Fibroblast of skin of right quadriceps (primary cell): ENCODE measurements at regions not wholly inside any gene's neighbourhood (a gene's known extent, or its start where the extent isn't known, plus 50 kb on each side); places are given as distances from the start of the nearest gene placed in this dataset.
A peak's percentile ranks its signal among the peaks of the same experiment; 100 is the strongest.
"Not testable (repeated sequence)": the region's sequence is repeated elsewhere in the genome, so short reads cannot be mapped to it uniquely, and the experiment has no call there.

Source experiments
- DNase-seq: peaks from one replicate; pipeline ENCODE4 v3.0.0-alpha.2; 2013

DNA sequence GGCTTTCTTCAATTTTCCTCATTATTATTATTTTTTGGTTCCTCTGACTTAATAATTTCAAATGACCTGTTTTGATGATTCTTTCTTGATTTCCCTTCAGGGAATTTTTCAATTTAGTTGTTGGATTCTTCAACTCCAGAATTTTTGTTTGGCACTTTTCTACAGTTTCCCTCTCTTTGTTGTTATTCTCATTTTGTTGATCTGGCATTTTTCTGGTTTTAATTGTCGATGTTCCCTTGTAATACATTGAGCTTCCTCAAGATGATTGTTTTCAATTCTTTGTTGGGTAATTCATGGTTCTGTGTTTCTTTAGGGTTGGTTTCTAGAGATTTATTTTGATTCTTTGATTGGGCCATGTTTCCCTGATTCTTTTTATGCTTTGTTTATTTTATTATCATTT, 67.8 kb upstream of the DNAJC1 start:
- no peak for DNase-seq

DNA sequence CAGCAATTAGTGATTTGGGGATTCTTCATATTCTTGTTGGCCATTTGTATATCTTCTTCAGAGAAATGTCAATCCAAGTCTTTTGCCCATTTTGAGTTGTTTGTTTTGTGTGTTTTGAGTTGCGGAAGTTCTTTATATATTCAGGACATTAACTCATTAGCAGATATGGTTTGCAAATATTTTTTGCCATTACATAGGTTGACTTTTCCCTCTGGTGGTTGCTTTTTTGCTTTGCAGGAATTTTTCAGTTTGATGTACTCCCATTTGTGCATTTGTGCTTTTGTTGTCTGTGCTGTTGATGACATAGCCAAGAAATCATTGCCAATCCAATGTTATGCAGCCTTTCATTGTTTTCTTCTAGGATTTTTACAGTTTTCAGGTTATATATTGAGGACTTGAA, 63.6 kb upstream of the DNAJC1 start:
- DNase-seq: no peak

DNA sequence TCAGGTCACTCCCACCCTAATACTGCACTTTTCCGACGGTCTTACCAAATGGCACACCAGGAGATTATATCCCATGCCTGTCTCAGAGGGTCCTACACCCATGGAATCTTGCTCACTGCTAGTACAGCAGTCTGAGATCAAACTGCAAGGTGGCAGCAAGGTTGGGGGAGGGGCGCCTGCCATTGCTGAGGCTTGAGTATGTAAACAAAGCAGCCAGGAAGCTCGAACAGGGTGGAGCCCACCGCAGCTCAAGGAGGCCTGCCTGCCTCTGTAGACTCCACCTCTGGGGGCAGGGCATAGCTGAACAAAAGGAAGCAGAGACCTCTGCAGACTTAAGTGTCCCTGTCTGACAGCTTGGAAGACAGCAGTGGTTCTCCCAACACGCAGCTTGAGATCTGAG, 57.5 kb upstream of the DNAJC1 start:
- DNase-seq: not testable (repeated sequence)

DNA sequence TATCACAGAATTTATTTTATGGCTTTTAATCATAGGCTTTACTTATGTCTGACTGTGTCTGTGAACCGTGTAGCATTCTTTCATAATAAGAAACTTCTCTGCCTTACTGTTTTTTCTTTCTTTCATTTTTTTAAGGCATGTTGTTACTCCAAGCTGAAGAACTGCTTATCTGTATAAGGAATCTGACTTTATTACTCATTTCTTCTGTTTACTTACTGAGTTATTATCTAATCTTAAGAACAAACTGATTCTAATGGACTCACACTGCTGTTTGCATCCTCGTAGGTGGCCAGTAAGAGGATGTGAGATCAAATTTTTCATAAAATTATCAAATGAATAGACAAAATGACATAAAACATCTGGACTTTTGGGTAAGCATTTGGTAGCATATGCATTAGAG, 54.7 kb upstream of the DNAJC1 start:
- no peak for DNase-seq

DNA sequence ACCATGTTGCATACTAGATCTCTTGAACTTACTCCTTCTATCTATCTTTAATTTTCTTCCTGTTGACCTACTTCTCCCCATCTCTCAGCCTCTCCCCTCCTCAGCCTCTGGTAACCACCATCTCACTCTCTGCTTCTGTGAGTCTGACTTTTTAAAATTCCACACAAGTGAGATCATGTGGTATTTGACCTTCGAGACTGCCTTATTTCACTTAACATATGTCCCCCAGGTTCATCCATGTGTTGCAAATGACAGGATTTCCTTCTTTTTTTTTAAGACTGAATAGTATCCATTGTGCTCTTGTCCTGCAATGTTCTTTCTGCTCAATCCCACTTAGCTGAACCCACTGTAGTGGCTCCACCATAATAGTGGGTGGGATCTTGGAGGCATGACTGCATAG, 51.4 kb upstream of the DNAJC1 start:
- peak; percentile 34 for DNase-seq
